Loucy (cell line): ENCODE measurements at regions not wholly inside any gene's neighbourhood (a gene's known extent, or its start where the extent isn't known, plus 50 kb on each side); places are given as distances from the start of the nearest gene placed in this dataset.

Experiments
- H2AFZ ChIP-seq: fragments of 200-600 bp; sonication (generic); 2 replicates; pipeline ENCODE4 v1.6.0; 2016; ENCODE audit warnings: antibody characterized with exemption, mild to moderate bottlenecking, low read length, moderate library complexity
- H3F3A ChIP-seq: fragments of 200-600 bp; 2 replicates; pipeline ENCODE4 v1.6.0; 2016; ENCODE audit warnings: antibody characterized with exemption, low read depth, mild to moderate bottlenecking
- H3K27me3 ChIP-seq: fragments of 200-600 bp; sonication (generic); 2 replicates; pipeline ENCODE4 v1.6.1; 2014; ENCODE audit warnings: low read length, mild to moderate bottlenecking; ENCODE audit not compliant: insufficient read depth, poor library complexity, severe bottlenecking
- H3K36me3 ChIP-seq: fragments of 200-600 bp; sonication (generic); 2 replicates; pipeline ENCODE4 v1.6.1; 2016; ENCODE audit warnings: low read length; ENCODE audit not compliant: insufficient read depth
- H3K4me1 ChIP-seq: fragments of 200-600 bp; sonication (generic); 2 replicates; pipeline ENCODE4 v1.5.1; 2014; ENCODE audit warnings: low read length, mild to moderate bottlenecking; ENCODE audit not compliant: insufficient read depth, poor library complexity, severe bottlenecking
- H3K4me2 ChIP-seq: fragments of 200-600 bp; sonication (generic); 2 replicates; pipeline ENCODE4 v1.6.0; 2014; ENCODE audit warnings: antibody characterized with exemption, low read length, low read depth, mild to moderate bottlenecking; ENCODE audit not compliant: poor library complexity, severe bottlenecking
- H3K4me3 ChIP-seq: fragments of 200-600 bp; sonication (generic); 2 replicates; pipeline ENCODE4 v1.5.1; 2014; ENCODE audit warnings: low read length, mild to moderate bottlenecking, mixed read lengths; ENCODE audit not compliant: poor library complexity, severe bottlenecking
- H3K79me2 ChIP-seq: fragments of 200-600 bp; sonication (generic); 2 replicates; pipeline ENCODE4 v1.6.1; 2014; ENCODE audit warnings: low read length; ENCODE audit not compliant: insufficient read depth
- H3K9ac ChIP-seq: fragments of 200-600 bp; sonication (generic); 2 replicates; pipeline ENCODE4 v1.6.0; 2014; ENCODE audit warnings: mild to moderate bottlenecking, low read depth, low read length, moderate library complexity; ENCODE audit not compliant: poor library complexity, severe bottlenecking
- H3K9me2 ChIP-seq: fragments of 200-600 bp; sonication (generic); replicated peaks from 2 replicates; pipeline ENCODE4 v1.6.1; 2016; ENCODE audit warnings: low read depth, low read length, mixed read lengths
- H3K9me3 ChIP-seq: fragments of 200-600 bp; sonication (generic); 2 replicates; pipeline ENCODE4 v1.6.1; 2014; ENCODE audit warnings: mild to moderate bottlenecking, antibody characterized with exemption, low read length, low read depth; ENCODE audit not compliant: insufficient read depth
- H4K20me1 ChIP-seq: fragments of 200-600 bp; sonication (generic); 2 replicates; pipeline ENCODE4 v1.6.0; 2014; ENCODE audit warnings: antibody characterized with exemption, low read length, mild to moderate bottlenecking; ENCODE audit not compliant: insufficient read depth, poor library complexity, severe bottlenecking
- EZH2phosphoT487 ChIP-seq: fragments of 200-600 bp; IDR thresholded peaks from 2 replicates; pipeline ENCODE4 v1.6.1; 2018; ENCODE audit warnings: antibody characterized with exemption, mild to moderate bottlenecking, moderate library complexity, borderline replicate concordance
- TF ChIP-seq, protein P1 (sequence below): fragments of 200-600 bp; sonication (generic); conservative IDR thresholded peaks from 2 replicates; pipeline ENCODE4 v1.5.1; 2014; ENCODE audit warnings: mild to moderate bottlenecking, antibody characterized with exemption, low read length

DNA sequence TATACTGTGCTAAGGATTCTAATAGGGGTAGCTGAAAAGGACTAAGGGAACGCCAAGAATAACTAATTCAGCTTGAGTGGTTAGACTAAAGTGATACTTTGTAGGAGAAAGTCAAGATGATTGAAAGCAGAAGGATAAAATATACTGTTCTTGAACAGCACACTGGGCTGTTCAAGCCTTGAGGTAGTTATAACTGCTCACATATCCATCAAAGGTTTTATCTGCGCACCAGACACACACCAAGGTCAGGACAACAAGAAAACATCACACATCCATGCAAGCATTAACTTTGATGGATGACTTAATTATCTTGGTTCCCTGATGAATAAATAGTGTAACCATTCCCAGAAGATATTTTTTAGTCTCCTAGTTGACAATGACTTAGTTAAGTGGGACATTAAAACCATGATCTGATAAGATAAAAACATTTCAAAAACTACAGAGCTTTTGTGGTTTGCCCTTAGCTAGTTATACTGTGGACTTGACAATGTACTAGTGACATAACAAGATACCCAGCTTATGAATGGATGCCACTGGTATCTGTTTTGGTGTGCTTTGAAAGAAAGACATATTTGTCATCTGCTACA lies 728.9 kb downstream of the JRKL start:
- TF ChIP-seq, protein P1, sequence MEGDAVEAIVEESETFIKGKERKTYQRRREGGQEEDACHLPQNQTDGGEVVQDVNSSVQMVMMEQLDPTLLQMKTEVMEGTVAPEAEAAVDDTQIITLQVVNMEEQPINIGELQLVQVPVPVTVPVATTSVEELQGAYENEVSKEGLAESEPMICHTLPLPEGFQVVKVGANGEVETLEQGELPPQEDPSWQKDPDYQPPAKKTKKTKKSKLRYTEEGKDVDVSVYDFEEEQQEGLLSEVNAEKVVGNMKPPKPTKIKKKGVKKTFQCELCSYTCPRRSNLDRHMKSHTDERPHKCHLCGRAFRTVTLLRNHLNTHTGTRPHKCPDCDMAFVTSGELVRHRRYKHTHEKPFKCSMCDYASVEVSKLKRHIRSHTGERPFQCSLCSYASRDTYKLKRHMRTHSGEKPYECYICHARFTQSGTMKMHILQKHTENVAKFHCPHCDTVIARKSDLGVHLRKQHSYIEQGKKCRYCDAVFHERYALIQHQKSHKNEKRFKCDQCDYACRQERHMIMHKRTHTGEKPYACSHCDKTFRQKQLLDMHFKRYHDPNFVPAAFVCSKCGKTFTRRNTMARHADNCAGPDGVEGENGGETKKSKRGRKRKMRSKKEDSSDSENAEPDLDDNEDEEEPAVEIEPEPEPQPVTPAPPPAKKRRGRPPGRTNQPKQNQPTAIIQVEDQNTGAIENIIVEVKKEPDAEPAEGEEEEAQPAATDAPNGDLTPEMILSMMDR, result no peak
- no peak for TF ChIP-seq EZH2phosphoT487
- Histone ChIP-seq H3K9ac (no peak overlapping the region), H3K27me3 (no peaks in the 10 kb centered on the region), H3K79me2 (no peaks in the 10 kb centered on the region), H3K9me3 (no peaks in the 10 kb centered on the region), H3K4me3 (no peak overlapping the region), H3K4me2 (no peak overlapping the region), H4K20me1 (no peaks in the 10 kb centered on the region), H3F3A (no peaks in the 10 kb centered on the region), H3K4me1 (no peaks in the 10 kb centered on the region), H3K9me2 (no peaks in the 10 kb centered on the region), H3K36me3 (no peaks in the 10 kb centered on the region), H2AFZ (no peak overlapping the region)

DNA sequence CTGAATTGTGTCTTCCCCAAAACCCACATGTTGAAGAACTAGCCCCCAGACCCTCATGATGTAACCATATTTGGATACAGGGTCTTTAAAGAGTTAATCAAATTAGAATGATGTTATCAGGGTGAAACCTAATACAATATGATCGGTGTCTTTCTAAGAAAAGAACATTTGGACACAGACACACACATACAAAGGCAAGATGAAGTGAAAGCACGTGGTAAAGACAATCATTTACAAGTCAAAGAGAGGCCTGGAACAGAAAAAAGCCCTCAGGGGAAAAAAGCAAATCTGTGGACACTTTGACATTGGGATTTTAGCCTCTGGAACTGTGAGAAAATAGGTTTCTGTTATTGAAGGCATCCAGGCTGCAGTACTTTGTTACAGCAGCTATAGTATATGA lies 733.4 kb downstream of the JRKL start:
- no peak overlapping the region for H3K9ac ChIP-seq
- H3K27me3 ChIP-seq, result no peaks in the 10 kb centered on the region
- no peak overlapping the region for H3K4me3 ChIP-seq
- H3F3A ChIP-seq, result no peaks in the 10 kb centered on the region
- H3K79me2 ChIP-seq, result no peaks in the 10 kb centered on the region
- no peaks in the 10 kb centered on the region for H3K4me1 ChIP-seq
- no peaks in the 10 kb centered on the region for H3K9me3 ChIP-seq
- no peak for TF ChIP-seq EZH2phosphoT487
- TF ChIP-seq, protein P1, result no peak
- no peaks in the 10 kb centered on the region for H3K9me2 ChIP-seq
- H3K36me3 ChIP-seq, result no peaks in the 10 kb centered on the region
- no peak overlapping the region for H3K4me2 ChIP-seq
- no peak overlapping the region for H2AFZ ChIP-seq
- no peaks in the 10 kb centered on the region for H4K20me1 ChIP-seq

DNA sequence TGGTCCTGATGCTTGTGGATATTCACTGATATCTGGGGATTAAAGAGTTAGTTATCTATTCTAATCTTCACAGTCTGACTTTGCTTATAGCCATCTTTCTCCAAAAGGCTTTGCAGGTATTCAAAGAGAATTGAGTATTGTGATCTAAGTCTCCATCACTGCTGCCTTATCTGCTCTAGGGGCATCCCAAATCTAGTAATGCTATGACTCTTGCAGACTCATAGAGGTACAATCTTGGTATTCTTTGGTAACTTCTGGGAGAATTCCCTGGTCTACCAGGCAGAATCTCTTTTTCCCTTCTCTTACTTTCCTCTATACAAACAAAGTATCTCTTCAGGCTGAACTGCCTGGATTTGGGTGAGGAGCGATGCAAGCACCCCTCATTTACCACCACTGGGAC lies 746.3 kb downstream of the JRKL start:
- Histone ChIP-seq H3K4me3 (no peak overlapping the region), H3K27me3 (no peaks in the 10 kb centered on the region), H2AFZ (no peak overlapping the region), H3K4me2 (no peak overlapping the region), H3K4me1 (no peaks in the 10 kb centered on the region), H3K9me3 (no peaks in the 10 kb centered on the region), H3K9me2 (no peaks in the 10 kb centered on the region), H3K79me2 (no peaks in the 10 kb centered on the region), H4K20me1 (no peaks in the 10 kb centered on the region), H3K36me3 (no peaks in the 10 kb centered on the region), H3F3A (no peaks in the 10 kb centered on the region), H3K9ac (no peak overlapping the region)
- TF ChIP-seq, protein P1, result no peak
- TF ChIP-seq EZH2phosphoT487, result no peak
